Gastrocnemius medialis (tissue), 4 donors: ENCODE measurements at regions not wholly inside any gene's neighbourhood (a gene's known extent, or its start where the extent isn't known, plus 50 kb on each side); places are given as distances from the start of the nearest gene placed in this dataset.

Experiments used
- POLR2A ChIP-seq, 2 donors: fragments of 450-650 bp; IDR thresholded peaks; one replicate each; pipeline ENCODE4 v1.6.1; 2017; ENCODE audit warnings: antibody characterized with exemption in 2 of 2, mild to moderate bottlenecking in 2 of 2, moderate library complexity in 2 of 2
- TF ChIP-seq, protein P1 (sequence below), 5 experiments: fragments of 450-650 bp in 3 of 5; fragments of 200-600 bp in 2 of 5; sonication (generic) in 2 of 5; IDR thresholded peaks in 4 of 5; conservative IDR thresholded peaks in 1 of 5; 1 replicate in 4 of 5; 2 replicates in 1 of 5; pipeline ENCODE4 v1.5.1; 2016 to 2019; ENCODE audit warnings: antibody characterized with exemption in 5 of 5, mild to moderate bottlenecking in 3 of 5, moderate library complexity in 3 of 5

DNA sequence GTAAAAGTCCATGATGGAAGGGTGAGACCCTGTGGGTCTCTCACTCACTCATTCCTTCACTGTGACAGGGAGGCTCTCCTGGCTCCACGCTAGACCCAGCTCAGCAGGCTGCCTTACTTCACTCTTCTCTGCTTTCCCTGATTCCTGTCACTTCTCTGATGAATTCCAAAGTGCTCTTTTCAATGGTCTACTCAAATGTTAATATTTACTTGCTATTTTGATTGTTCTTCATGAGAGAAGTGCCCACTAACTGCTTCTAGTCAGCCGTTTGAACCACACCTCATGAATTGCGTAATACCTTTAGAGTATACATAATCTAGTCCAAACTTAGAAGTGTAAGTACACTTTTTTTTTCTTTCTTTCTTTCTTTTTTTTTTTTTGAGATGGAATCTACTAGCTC, 1350.2 kb upstream of the RAG2 start:
- TF ChIP-seq, protein P1, sequence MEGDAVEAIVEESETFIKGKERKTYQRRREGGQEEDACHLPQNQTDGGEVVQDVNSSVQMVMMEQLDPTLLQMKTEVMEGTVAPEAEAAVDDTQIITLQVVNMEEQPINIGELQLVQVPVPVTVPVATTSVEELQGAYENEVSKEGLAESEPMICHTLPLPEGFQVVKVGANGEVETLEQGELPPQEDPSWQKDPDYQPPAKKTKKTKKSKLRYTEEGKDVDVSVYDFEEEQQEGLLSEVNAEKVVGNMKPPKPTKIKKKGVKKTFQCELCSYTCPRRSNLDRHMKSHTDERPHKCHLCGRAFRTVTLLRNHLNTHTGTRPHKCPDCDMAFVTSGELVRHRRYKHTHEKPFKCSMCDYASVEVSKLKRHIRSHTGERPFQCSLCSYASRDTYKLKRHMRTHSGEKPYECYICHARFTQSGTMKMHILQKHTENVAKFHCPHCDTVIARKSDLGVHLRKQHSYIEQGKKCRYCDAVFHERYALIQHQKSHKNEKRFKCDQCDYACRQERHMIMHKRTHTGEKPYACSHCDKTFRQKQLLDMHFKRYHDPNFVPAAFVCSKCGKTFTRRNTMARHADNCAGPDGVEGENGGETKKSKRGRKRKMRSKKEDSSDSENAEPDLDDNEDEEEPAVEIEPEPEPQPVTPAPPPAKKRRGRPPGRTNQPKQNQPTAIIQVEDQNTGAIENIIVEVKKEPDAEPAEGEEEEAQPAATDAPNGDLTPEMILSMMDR (IDR thresholded peaks at IDR 0.05 in 4 of 5, conservative IDR thresholded peaks at IDR 0.05 in 1 of 5), result no peak
- TF ChIP-seq POLR2A (IDR thresholded peaks at IDR 0.05), result no peak
